HG03521 (cell line): ENCODE measurements at regions not wholly inside any gene's neighbourhood (a gene's known extent, or its start where the extent isn't known, plus 50 kb on each side); places are given as distances from the start of the nearest gene placed in this dataset.
"Not testable (repeated sequence)": the region's sequence is repeated elsewhere in the genome, so short reads cannot be mapped to it uniquely, and the experiment has no call there.

ENCODE experiments used
- ATAC-seq: cut with Tn5 transposase; IDR thresholded peaks from one replicate; pipeline ENCODE4 v1.9.1; 2021; ENCODE audit warnings: mild to moderate bottlenecking, moderate library complexity; ENCODE audit not compliant: unreplicated experiment

- ATAC-seq = no peak
Measured at GRCh38 chr11:109041876-109042275, 377.0 kb downstream of the DDX10 start.

DNA sequence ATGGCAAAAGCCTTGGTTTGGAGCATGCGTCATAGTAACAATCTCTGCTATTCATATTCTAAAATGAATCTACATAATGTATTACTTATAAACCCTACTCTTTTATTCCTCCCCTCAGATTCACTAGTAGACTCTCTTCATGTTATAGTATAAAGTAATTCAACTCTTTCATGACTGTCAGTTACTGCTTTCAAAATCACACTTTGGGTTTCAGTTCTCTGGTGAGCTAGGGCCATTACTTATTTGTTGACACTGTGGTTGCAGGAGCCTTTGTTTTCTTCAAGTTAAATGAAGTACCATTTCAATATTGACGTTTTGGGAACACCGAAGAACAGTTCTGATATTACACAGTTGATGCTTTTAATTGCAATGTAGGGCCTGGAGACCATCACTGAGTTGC, 378.4 kb downstream of the DDX10 start:
- no peak for ATAC-seq

DNA sequence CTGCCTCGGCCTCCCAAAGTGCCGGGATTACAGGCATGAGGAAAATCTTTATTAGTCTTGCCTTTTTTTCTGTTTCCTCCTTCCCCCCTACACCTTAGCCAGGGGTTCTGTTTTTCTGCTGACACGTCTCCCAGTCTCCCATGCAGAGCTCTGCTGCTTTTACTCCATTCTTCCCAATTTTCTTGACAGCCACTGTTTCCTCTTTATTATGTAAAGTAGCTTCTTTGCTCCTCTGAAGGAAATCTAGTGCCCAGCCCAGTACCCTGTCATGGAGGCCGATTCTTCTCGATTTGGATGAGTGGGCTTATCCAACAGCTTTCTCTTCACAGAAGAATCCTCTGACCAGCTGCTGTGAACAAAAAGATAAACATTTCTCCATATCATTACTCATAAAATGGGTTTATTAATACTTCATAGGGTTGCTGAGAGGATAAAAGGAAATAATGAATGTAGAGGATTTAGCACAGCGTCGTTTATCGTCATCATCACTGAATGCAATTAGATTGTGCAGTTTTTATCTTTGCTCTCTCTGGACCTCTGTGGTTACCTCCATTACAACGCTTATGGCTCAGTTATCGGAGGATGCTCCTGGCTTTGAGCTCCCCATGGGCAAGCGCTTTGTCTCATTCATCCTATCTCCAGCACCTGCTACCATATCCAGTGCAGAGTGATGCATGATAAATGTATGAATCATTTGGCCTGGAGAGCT, 375.6 kb upstream of the C11orf87 start:
- no peak for ATAC-seq

GRCh38 chr11:109048098-109048497, 373.9 kb upstream of the C11orf87 start:
- ATAC-seq = no peak

DNA sequence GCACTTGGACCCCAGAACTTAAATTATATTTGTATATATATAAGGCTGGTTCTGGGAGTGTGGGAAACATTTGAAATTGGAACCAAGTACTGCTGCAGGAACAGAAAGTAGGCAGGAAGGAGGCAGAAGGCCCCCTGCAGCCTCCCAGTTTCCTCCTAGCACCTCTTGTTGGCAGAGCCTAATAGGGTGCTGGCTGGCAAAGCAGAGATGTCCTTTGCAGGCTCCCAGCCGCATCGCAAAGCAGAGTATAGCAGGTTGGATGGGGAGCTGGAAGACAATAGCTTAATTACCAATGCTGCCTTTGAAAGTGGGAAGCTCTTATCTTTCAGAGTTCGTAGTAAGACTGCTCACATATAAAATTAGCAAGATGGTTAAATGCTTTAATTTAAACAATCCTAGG, 370.8 kb upstream of the C11orf87 start:
- no peak for ATAC-seq

DNA sequence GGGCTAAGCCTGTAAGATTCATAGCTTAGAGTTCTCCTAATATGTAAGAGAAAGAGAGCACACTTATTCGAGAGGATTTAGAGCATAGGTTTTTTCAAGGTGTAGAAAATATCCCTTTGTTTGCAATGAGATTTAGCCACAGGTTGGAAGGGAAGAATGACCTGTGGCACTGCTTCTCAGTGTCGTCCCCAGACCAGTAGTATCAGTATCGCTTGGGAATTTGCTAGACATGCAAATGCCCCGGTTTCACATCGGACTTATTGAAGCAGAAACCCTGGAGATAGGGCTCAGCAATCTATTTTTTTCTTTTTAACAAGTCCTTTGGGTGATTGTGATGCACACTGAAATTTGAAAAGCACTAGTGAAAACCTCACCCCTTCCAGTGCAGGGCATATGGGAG, 362.6 kb upstream of the C11orf87 start:
- no peak for ATAC-seq

DNA sequence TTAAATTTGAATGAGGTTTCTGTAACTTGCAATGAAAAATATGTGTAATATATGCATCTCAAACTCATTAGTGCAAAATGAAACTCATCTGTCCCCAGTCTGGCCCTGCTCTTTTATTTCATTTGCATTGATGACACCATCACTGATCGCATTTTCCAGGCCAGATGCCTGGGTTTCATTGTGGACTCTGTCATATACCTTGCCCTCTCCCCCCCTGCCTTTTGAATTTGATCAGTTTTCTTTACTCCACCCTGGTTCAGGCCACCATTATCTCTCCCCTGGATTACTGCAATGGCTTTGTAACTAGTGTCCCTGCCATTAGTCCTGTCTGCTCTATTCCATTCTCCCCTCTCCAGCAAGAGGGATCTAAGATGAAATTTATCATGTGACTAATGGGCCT, 360.6 kb upstream of the C11orf87 start:
- no peak for ATAC-seq

- no peak for ATAC-seq
Measured at GRCh38 chr11:109062445-109062844, 359.5 kb upstream of the C11orf87 start.

DNA sequence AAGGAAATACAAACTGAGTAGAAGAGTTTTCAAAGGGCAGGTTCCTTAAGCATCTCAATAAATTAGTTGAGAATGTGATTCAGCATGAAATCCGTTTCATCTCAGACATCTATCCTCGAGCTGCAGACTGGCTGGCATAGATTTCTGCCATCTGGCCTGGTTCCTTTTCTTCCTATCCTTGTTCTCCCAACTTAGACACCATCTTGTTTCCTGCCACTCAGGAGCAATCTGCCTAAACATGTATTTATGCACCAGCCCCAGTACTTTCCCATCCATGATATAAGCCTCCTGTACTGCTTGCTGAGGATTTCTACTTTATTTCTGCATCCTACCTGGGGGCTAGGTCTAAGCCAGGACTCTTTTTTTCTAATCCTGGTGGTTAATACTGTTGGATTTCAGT, 359.1 kb upstream of the C11orf87 start:
- no peak for ATAC-seq

DNA sequence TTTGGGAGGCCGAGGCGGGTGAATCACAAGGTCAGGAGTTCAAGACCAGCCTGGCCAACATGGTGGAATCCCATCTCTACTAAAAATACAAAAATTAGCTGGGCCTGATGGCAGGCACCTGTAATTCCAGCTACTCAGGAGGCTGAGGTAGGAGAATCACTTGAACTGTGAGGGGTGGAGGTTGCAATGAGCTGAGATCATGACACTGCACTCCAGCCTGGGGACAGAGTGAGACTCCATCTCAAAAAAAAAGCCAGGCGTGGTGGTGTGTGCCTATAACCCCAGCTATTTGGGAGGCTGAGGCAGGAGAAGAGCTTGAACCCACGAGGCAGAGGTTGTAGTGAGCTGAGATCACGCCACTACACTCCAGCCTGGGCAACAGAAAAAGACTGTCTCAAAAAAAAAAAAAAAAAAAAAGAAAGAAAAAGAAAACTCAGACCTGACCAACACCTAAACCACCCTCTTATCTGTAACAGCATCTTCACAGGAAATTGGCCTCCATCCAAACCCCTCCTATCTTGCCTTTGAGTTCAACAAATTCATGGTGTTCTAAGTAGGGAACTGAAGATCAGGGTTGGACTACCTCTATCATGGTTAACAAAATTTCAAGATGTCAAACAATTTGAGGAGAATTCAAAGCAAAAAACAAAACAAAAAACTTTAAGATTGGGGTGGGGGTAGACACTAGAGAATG, 357.2 kb upstream of the C11orf87 start:
- not testable (repeated sequence) for ATAC-seq

GRCh38 chr11:109071262-109071661, 350.7 kb upstream of the C11orf87 start:
- no peak for ATAC-seq

DNA sequence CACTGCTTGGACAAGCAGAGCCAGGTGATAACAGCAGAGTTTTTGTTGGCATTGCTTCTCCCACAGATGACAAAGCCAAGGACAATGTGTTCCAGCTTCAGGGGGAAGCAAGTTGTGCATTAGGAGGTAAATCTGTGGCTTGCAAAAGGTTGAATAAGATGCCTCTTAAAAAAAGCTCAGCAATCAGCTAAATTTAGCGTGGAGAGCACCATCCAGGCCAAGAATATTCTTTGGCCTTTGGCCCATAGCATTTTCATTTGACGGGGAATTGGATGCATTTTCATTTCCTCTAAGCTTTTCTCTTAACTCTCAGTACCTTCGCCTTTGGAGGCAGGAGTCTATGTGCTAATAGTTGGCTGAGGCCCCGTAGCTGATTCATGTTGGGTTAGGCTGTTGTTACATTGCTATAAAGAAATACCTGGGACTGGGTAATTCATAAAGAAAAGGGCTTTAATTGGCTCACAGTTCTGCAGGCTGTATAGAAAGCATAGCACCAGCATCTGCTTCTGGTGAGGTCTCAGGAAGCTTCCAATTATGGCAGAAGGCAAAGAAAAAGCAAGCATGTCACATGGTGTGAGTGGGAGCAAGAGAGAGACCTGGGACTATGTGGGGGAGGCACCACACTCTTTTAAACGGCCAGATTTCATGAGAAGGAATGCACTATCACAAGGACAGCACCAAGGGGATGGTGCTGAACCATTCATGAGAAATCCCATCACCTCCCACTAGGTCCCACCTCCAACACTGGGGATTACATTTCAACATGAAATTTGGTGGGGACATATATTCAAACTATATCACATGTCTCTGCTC, 350.1 kb upstream of the C11orf87 start:
- ATAC-seq = no peak

GRCh38 chr11:109073032-109073822, 348.8 kb upstream of the C11orf87 start:
- no peak for ATAC-seq

DNA sequence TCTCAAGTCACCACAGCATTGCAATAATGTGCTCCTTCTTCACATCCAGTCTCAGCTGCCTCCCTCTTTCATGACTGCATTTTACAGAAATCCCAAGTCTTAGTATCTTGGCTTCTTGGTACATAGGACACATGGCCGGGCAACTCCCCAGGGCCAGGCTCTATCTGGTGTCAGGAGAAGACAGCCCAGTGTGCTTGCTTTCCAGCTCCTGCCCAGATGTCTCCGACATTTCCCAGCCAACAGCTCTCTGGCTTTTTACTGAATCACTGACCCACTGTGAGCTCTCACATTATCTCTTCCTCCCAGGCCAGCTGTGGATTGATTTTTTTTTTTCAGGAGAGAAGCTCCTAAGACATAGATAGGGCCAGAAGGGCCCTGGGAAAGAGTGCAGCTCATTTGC, 346.0 kb upstream of the C11orf87 start:
- ATAC-seq = no peak

- ATAC-seq = no peak
Measured at GRCh38 chr11:109076870-109077269, 345.1 kb upstream of the C11orf87 start.

- no peak for ATAC-seq
Measured at GRCh38 chr11:109077291-109077920, 344.6 kb upstream of the C11orf87 start.

- ATAC-seq = no peak
Measured at GRCh38 chr11:109085708-109086373, 336.1 kb upstream of the C11orf87 start.

GRCh38 chr11:109086931-109087330, 335.1 kb upstream of the C11orf87 start:
- ATAC-seq = no peak

- ATAC-seq = no peak
Measured at GRCh38 chr11:109088086-109088485, 333.9 kb upstream of the C11orf87 start.

DNA sequence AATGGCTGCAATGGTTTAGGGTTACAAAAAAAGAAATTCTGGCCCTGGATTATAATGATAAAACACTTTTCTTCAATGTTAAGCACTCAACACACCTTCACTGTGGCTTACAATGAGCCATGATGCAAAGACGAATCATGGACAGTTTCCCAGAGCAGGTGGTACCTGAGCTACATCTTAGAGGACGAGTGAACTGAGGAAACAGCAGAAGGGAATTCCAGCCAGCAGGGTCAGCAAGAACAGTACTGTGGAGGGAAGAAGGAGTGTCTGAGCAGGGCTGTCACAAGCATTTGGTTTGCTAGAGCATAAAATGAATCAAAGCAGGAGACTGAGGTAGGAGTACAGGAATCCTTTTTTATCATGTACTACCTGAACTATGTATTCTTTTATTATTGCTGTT, 332.8 kb upstream of the C11orf87 start:
- ATAC-seq = no peak
